Left ventricle myocardium inferior (tissue), 1 donor: ENCODE measurements at regions not wholly inside any gene's neighbourhood (a gene's known extent, or its start where the extent isn't known, plus 50 kb on each side); places are given as distances from the start of the nearest gene placed in this dataset.

Experiments used
- DNase-seq: peaks from one replicate; pipeline ENCODE4 v3.0.0-alpha.2; 2020
- H3K27ac ChIP-seq: fragments of 200-600 bp; replicated peaks from 2 replicates; pipeline ENCODE4 v1.8.0; 2021
- H3K27me3 ChIP-seq: fragments of 200-600 bp; 2 replicates; pipeline ENCODE4 v1.8.0; 2021; ENCODE audit warnings: low read depth
- H3K36me3 ChIP-seq: fragments of 200-600 bp; 2 replicates; pipeline ENCODE4 v1.8.0; 2021
- H3K4me1 ChIP-seq: fragments of 200-600 bp; 2 replicates; pipeline ENCODE4 v1.8.0; 2021
- H3K4me3 ChIP-seq: fragments of 200-600 bp; 2 replicates; pipeline ENCODE4 v1.8.0; 2021; ENCODE audit warnings: mild to moderate bottlenecking, moderate library complexity
- H3K9me3 ChIP-seq: fragments of 200-600 bp; replicated peaks from 2 replicates; pipeline ENCODE4 v1.8.0; 2021
- intact Hi-C: fragments of 100-400 bp; cut with micrococcal nuclease; formaldehyde crosslinking; loops from one replicate; pipeline ENCODE4 v1.11.0; 2022
- TF ChIP-seq, protein P1 (sequence below): fragments of 200-600 bp; IDR thresholded peaks from 2 replicates; pipeline ENCODE4 v1.8.0; 2021; ENCODE audit warnings: antibody characterized with exemption, mild to moderate bottlenecking, borderline replicate concordance
- donor health status: DM: no; HTN: yes; CAD: no; lungs with severe emphysema.

DNA sequence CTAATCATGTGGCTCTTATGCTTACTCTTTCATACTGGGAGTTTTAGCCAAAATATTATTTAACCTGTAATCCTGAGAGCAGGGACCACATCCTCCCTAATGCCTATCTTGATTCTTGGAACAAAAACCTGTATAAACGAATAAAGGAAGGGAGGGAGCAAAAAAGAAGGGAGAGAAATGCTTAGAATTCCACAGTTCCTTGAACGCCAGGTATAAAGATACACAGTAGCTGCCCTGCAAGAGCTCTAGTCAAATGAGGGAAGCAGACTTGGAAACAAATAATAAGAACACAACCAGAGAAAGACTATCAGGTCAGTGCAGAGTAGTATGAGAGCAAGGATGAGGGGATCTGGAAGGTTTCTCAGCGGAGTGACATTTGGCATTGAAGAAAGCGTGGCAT lies 116.3 kb downstream of the SLC30A10 start:
- TF ChIP-seq, protein P1, sequence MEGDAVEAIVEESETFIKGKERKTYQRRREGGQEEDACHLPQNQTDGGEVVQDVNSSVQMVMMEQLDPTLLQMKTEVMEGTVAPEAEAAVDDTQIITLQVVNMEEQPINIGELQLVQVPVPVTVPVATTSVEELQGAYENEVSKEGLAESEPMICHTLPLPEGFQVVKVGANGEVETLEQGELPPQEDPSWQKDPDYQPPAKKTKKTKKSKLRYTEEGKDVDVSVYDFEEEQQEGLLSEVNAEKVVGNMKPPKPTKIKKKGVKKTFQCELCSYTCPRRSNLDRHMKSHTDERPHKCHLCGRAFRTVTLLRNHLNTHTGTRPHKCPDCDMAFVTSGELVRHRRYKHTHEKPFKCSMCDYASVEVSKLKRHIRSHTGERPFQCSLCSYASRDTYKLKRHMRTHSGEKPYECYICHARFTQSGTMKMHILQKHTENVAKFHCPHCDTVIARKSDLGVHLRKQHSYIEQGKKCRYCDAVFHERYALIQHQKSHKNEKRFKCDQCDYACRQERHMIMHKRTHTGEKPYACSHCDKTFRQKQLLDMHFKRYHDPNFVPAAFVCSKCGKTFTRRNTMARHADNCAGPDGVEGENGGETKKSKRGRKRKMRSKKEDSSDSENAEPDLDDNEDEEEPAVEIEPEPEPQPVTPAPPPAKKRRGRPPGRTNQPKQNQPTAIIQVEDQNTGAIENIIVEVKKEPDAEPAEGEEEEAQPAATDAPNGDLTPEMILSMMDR = no peak
- Histone ChIP-seq H3K4me1 (peaks cover 13% of the 10 kb centered on the region), H3K36me3 (no peaks in the 10 kb centered on the region), H3K9me3 (no peaks in the 10 kb centered on the region), H3K27me3 (peaks cover 10% of the 10 kb centered on the region), H3K4me3 (no peak overlapping the region), H3K27ac (no peak overlapping the region)
- intact Hi-C loops = loop anchor here (10.0 kb wide), 1 partner anchor 607 kb away; no protein-coding TSS in a partner anchor
- DNase-seq = no peak

DNA sequence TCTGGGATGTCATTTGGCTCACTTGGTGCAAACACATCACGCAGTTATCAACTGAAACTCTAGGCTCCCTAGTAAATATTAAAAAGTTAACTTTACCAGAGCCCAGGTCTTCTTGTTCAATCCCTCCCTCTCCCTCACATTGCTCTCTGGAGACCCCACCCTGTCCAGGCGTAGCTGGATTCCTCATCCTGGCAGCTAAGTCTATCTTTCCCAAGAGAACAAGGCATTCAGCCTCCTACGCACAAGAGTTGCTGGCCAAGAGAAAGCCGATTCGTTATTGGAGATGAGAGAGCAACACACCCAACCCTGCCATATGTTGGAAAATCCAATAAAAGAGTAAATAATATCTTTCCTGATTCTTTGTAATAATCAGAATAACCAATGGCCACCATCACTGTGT lies 117.9 kb downstream of the SLC30A10 start:
- no peak for DNase-seq
- Histone ChIP-seq H3K27ac (no peak overlapping the region), H3K36me3 (no peaks in the 10 kb centered on the region), H3K9me3 (no peaks in the 10 kb centered on the region), H3K27me3 (peaks cover 2% of the 10 kb centered on the region), H3K4me3 (no peak overlapping the region), H3K4me1 (peaks cover 13% of the 10 kb centered on the region)
- intact Hi-C loops = loop anchor here (10.0 kb wide), 1 partner anchor 606 kb away; no protein-coding TSS in a partner anchor
- TF ChIP-seq, protein P1 = no peak

DNA sequence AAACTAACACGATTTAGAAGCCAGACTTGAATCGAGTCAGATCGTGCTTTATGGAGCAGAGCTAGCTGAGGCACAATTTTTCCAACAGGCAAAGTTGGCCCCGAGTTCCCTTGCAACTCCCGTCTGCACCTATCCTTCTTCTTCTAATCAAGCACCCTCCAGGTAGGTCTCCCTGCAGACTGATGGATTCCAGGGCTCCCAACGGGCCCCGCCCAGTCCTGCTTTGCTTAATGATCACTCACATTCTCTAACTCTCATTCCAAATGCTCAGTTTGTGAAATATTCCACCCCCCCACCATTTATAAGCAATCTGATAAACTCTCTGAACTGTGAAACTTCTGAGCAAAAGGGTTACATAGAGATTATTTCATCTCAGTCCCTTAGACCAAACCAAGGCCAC lies 119.6 kb downstream of the SLC30A10 start:
- Histone ChIP-seq H3K27me3 (no peaks in the 10 kb centered on the region), H3K36me3 (no peaks in the 10 kb centered on the region), H3K9me3 (no peaks in the 10 kb centered on the region), H3K4me1 (peaks cover 13% of the 10 kb centered on the region), H3K4me3 (no peak overlapping the region), H3K27ac (no peak overlapping the region)
- TF ChIP-seq, protein P1 = no peak
- intact Hi-C loops = loop anchor here (10.0 kb wide), 1 partner anchor 64 kb away; no protein-coding TSS in a partner anchor
- DNase-seq = no peak

DNA sequence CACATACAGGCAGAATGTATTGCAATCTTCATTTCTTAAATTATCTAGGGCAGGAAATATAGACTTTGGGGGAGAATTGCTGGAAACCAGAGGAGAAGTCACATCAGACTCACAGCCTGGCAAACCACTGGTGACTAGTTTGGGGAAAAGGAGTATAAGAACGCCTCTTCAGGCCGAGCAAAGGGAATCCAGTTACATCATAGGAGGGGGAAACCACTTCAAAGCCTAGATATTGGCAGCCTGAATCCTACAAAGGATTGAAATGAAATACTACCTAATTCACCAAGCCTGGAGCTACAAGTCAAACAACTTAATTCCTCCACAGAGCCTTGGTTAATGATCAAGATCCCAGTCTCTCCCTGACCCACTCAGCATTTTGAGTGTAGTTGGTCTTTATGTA lies 121.7 kb downstream of the SLC30A10 start:
- Histone ChIP-seq H3K27me3 (no peaks in the 10 kb centered on the region), H3K9me3 (no peaks in the 10 kb centered on the region), H3K36me3 (no peaks in the 10 kb centered on the region), H3K4me3 (no peak overlapping the region), H3K4me1 (no peaks in the 10 kb centered on the region), H3K27ac (no peak overlapping the region)
- intact Hi-C loops = loop anchor here (10.0 kb wide), 1 partner anchor 62 kb away; no protein-coding TSS in a partner anchor
- TF ChIP-seq, protein P1 = no peak
- no peak for DNase-seq

DNA sequence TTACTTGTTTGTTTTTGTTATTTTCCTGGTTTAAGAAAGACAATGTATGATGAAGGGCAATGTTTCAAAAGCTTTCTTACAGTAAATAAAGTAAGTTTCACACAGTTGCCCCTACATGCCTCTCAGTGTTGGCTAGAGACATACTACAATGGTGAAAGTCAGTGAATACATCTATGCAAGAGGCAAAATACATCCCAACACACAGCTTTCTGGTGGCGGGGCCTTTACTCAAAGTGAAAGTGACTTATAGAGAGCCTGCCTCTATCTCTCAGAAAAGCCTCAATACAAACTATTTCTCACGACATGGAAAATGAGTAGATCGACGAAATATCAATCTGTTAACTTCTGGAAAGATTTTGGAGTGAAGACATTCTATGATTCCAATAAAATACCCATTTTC lies 122.3 kb downstream of the SLC30A10 start:
- DNase-seq = no peak
- intact Hi-C loops = loop anchor here (10.0 kb wide), 1 partner anchor 61 kb away; no protein-coding TSS in a partner anchor
- Histone ChIP-seq H3K9me3 (no peaks in the 10 kb centered on the region), H3K27me3 (no peaks in the 10 kb centered on the region), H3K27ac (no peak overlapping the region), H3K4me3 (no peak overlapping the region), H3K4me1 (no peaks in the 10 kb centered on the region), H3K36me3 (no peaks in the 10 kb centered on the region)
- TF ChIP-seq, protein P1 = no peak
